Hepatocyte (in vitro differentiated cells): ENCODE measurements at regions not wholly inside any gene's neighbourhood (a gene's known extent, or its start where the extent isn't known, plus 50 kb on each side); places are given as distances from the start of the nearest gene placed in this dataset.

ENCODE experiments used
- EZH2 ChIP-seq: fragments of 200-600 bp; sonication (generic); IDR thresholded peaks from 2 replicates; pipeline ENCODE4 v1.6.1; 2016; ENCODE audit warnings: antibody characterized with exemption, mild to moderate bottlenecking, borderline replicate concordance
- TF ChIP-seq, protein P1 (sequence below): fragments of 200-600 bp; sonication (generic); IDR thresholded peaks from 2 replicates; pipeline ENCODE4 v1.5.1; 2016; ENCODE audit warnings: antibody characterized with exemption, mild to moderate bottlenecking; ENCODE audit not compliant: poor library complexity

GRCh38 chr1:55641947-55642346, 426.8 kb upstream of the USP24 start:
- TF ChIP-seq, protein P1, sequence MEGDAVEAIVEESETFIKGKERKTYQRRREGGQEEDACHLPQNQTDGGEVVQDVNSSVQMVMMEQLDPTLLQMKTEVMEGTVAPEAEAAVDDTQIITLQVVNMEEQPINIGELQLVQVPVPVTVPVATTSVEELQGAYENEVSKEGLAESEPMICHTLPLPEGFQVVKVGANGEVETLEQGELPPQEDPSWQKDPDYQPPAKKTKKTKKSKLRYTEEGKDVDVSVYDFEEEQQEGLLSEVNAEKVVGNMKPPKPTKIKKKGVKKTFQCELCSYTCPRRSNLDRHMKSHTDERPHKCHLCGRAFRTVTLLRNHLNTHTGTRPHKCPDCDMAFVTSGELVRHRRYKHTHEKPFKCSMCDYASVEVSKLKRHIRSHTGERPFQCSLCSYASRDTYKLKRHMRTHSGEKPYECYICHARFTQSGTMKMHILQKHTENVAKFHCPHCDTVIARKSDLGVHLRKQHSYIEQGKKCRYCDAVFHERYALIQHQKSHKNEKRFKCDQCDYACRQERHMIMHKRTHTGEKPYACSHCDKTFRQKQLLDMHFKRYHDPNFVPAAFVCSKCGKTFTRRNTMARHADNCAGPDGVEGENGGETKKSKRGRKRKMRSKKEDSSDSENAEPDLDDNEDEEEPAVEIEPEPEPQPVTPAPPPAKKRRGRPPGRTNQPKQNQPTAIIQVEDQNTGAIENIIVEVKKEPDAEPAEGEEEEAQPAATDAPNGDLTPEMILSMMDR, result no peak
- TF ChIP-seq EZH2, result no peak
